ENCODE measurements at regions not wholly inside any gene's neighbourhood (a gene's known extent, or its start where the extent isn't known, plus 50 kb on each side); places are given as distances from the start of the nearest gene placed in this dataset.

- Histone ChIP-seq H3K27ac (no peak overlapping the region), H3K4me3 (no peak overlapping the region), H3K27me3 (no peaks in the 10 kb centered on the region), H3K9me3 (peaks cover 0 to 11% (median 0%) of the 10 kb centered on the region in 12 donors), H3K36me3 (no peaks in the 10 kb centered on the region), H3K4me1 (no peaks in the 10 kb centered on the region)
- ATAC-seq (no peak), DNase-seq (no peak)
- intact Hi-C loops (cut with DNase I) = no loop called here
- TF ChIP-seq POLR2A (IDR thresholded peaks at IDR 0.05) = no peak
- no peak for TF ChIP-seq CTCF (IDR thresholded peaks at IDR 0.05)
Measured at GRCh38 chr6:120534954-120535353, 799.3 kb downstream of the TBC1D32 start.

GRCh38 chr6:120526576-120526975, 807.7 kb downstream of the TBC1D32 start:
- no peak for DNase-seq
- H3K36me3 ChIP-seq = no peaks in the 10 kb centered on the region

GRCh38 chr6:120514544-120514943, 819.7 kb downstream of the TBC1D32 start:
- no peak for ATAC-seq

More at GRCh38 chr6:120526576-120526975, 807.7 kb downstream of the TBC1D32 start:
- Histone ChIP-seq H3K9me3 (no peaks in the 10 kb centered on the region), H3K27me3 (no peaks in the 10 kb centered on the region), H3K27ac (no peak overlapping the region), H3K4me1 (no peaks in the 10 kb centered on the region), H3K4me3 (no peak overlapping the region)
- TF ChIP-seq POLR2A (IDR thresholded peaks at IDR 0.05) = no peak
- no peak for TF ChIP-seq CTCF (IDR thresholded peaks at IDR 0.05)
- intact Hi-C loops (cut with DNase I) = no loop called here
- no peak for ATAC-seq
- WGBS, 4 donors = 65 to 68% (median 67%) methylated on average over 2 of the region's 2 CpGs

GRCh38 chr6:120511712-120512111, 822.6 kb downstream of the TBC1D32 start:
- H3K27me3 ChIP-seq = no peaks in the 10 kb centered on the region
- H3K4me1 ChIP-seq = no peaks in the 10 kb centered on the region
- DNase-seq (no peak), ATAC-seq (no peak)
- H3K27ac ChIP-seq = no peak overlapping the region
- TF ChIP-seq POLR2A (IDR thresholded peaks at IDR 0.05) (no peak), CTCF (IDR thresholded peaks at IDR 0.05) (no peak)
- intact Hi-C loops (cut with DNase I) = no loop called here
- H3K4me3 ChIP-seq = no peak overlapping the region
- no peaks in the 10 kb centered on the region for H3K36me3 ChIP-seq
- peaks cover 0 to 24% (median 2%) of the 10 kb centered on the region in 12 donors for H3K9me3 ChIP-seq

More at GRCh38 chr6:120514544-120514943, 819.7 kb downstream of the TBC1D32 start:
- TF ChIP-seq POLR2A (IDR thresholded peaks at IDR 0.05) = no peak
- TF ChIP-seq CTCF (IDR thresholded peaks at IDR 0.05) = no peak
- no peak overlapping the region for H3K4me3 ChIP-seq
- no peaks in the 10 kb centered on the region for H3K36me3 ChIP-seq
- WGBS, 4 donors = 62 to 76% (median 68%) methylated on average over 1 of the region's 1 CpG
- H3K4me1 ChIP-seq = no peaks in the 10 kb centered on the region
- peaks cover 0 to 24% (median 2%) of the 10 kb centered on the region in 12 donors for H3K9me3 ChIP-seq
- intact Hi-C loops (cut with DNase I) = no loop called here
- H3K27ac ChIP-seq = no peak overlapping the region
- DNase-seq = no peak
- H3K27me3 ChIP-seq = no peaks in the 10 kb centered on the region

All from heart left ventricle (tissue), 16 donors.